Endothelial cell of umbilical vein (primary cell): ENCODE measurements at regions not wholly inside any gene's neighbourhood (a gene's known extent, or its start where the extent isn't known, plus 50 kb on each side); places are given as distances from the start of the nearest gene placed in this dataset.

Source experiments
- BruUV-seq: library from RNA; stranded (reverse); fragments of 400-500 nt; replicated peaks from 2 replicates; lab custom pipeline; 2021; lab: Mats Ljungman, UMichigan
- CTCF ChIA-PET: fragments of 300-600, 350-600 bp; sonication (Branson Sonifier 250); formaldehyde crosslinking; loops from one replicate; lab custom pipeline; 2021; ENCODE audit warnings: antibody characterized with exemption, inconsistent platforms; lab: Charles Lee
- POLR2A ChIA-PET: fragments of 300-600, 350-600 bp; sonication (Branson Sonifier 250); formaldehyde crosslinking; loops from one replicate; lab custom pipeline; 2021; ENCODE audit warnings: antibody characterized with exemption, inconsistent platforms; lab: Charles Lee
- DNase-seq: peaks from one replicate; pipeline ENCODE4 v3.0.0-alpha.2; 2011; ENCODE audit warnings: low read depth, low spot score
- FAIRE-seq: peaks from 2 replicates; lab custom pipeline; 2011; peaks lifted over from hg19 to GRCh38; lab: Jason Lieb, UNC
- H2AFZ ChIP-seq: 2 replicates; pipeline ENCODE4 v1.6.0; 2012; ENCODE audit warnings: low read depth, low read length, control low read depth, inconsistent platforms
- H3K27ac ChIP-seq: 2 replicates; pipeline ENCODE4 v1.5.1; 2011; ENCODE audit warnings: low read depth, mild to moderate bottlenecking, control low read depth, low read length, moderate library complexity; ENCODE audit not compliant: insufficient read depth
- H3K27me3 ChIP-seq, 2 experiments: 2 replicates each; pipeline versions ENCODE4 v1.6.0 to v1.6.1; 2011; ENCODE audit warnings: low read length in 2 of 2, mixed read lengths in 1 of 2; ENCODE audit not compliant: control insufficient read depth in 2 of 2, insufficient read depth in 2 of 2
- H3K36me3 ChIP-seq, 2 experiments: 2 replicates in 1 of 2; 3 replicates in 1 of 2; pipeline ENCODE4 v1.5.1; 2011; ENCODE audit warnings: low read length in 2 of 2, mild to moderate bottlenecking in 1 of 2, moderate library complexity in 1 of 2; ENCODE audit not compliant: control insufficient read depth in 2 of 2, insufficient read depth in 2 of 2; ENCODE audit errors: extremely low read depth in 1 of 2
- H3K4me1 ChIP-seq: 3 replicates; pipeline ENCODE4 v1.5.1; 2011; ENCODE audit warnings: mild to moderate bottlenecking, low read length; ENCODE audit not compliant: control insufficient read depth, insufficient read depth; ENCODE audit errors: extremely low read depth
- H3K4me2 ChIP-seq: 2 replicates; pipeline ENCODE4 v1.6.1; 2011; ENCODE audit warnings: low read length, control low read depth, mixed read lengths; ENCODE audit not compliant: insufficient read depth
- H3K4me3 ChIP-seq, 3 experiments: fragments of 200-600 bp in 1 of 3; sonication (generic), shearing (Covaris generic) in 1 of 3; replicated peaks in 1 of 3; 2 replicates each; pipeline ENCODE4 v1.5.1; 2011 to 2016; ENCODE audit warnings: control low read depth in 3 of 3, low read length in 3 of 3, mild to moderate bottlenecking in 2 of 3, inconsistent platforms in 1 of 3, low read depth in 1 of 3, moderate library complexity in 1 of 3; ENCODE audit not compliant: insufficient read depth in 1 of 3
- H3K79me2 ChIP-seq: 2 replicates; pipeline ENCODE4 v1.6.0; 2012; ENCODE audit warnings: low read length, inconsistent platforms; ENCODE audit not compliant: control insufficient read depth, insufficient read depth
- H3K9ac ChIP-seq: replicated peaks from 2 replicates; pipeline ENCODE3; 2011; ENCODE audit warnings: low read length, control low read depth; ENCODE audit not compliant: insufficient read depth; ENCODE audit errors: extremely low read depth
- H3K9me1 ChIP-seq: replicated peaks from 3 replicates; pipeline ENCODE4 v1.6.0; 2011; ENCODE audit warnings: mild to moderate bottlenecking, low read length; ENCODE audit not compliant: control insufficient read depth, insufficient read depth; ENCODE audit errors: extremely low read depth
- H3K9me3 ChIP-seq: replicated peaks from 2 replicates; pipeline ENCODE4 v1.5.1; 2012; ENCODE audit warnings: low read length, inconsistent platforms; ENCODE audit not compliant: control insufficient read depth, insufficient read depth
- H4K20me1 ChIP-seq: replicated peaks from 2 replicates; pipeline ENCODE3; 2011; ENCODE audit warnings: mild to moderate bottlenecking, low read length; ENCODE audit not compliant: control insufficient read depth, insufficient read depth; ENCODE audit errors: extremely low read depth
- CTCF ChIP-seq, 2 donors: IDR thresholded peaks; 1 replicate in 1 of 2; 2 replicates in 1 of 2; pipeline ENCODE4 v1.5.1; 2011; ENCODE audit warnings: low read length in 2 of 2, mild to moderate bottlenecking in 2 of 2, moderate library complexity in 2 of 2, control low read depth in 1 of 2, inconsistent platforms in 1 of 2, low read depth in 1 of 2; ENCODE audit not compliant: insufficient read depth in 1 of 2; ENCODE audit errors: extremely low read depth in 1 of 2
- EZH2 ChIP-seq: IDR thresholded peaks from 2 replicates; pipeline ENCODE4 v1.6.1; 2012; ENCODE audit warnings: borderline replicate concordance, low read depth, mild to moderate bottlenecking, moderate library complexity, low read length, inconsistent platforms; ENCODE audit not compliant: severe bottlenecking
- FOS ChIP-seq: IDR thresholded peaks from 2 replicates; pipeline ENCODE4 v1.6.1; 2011; ENCODE audit warnings: mild to moderate bottlenecking, low read length, moderate library complexity, borderline replicate concordance; ENCODE audit not compliant: insufficient read depth
- GATA2 ChIP-seq: IDR thresholded peaks from 2 replicates; pipeline ENCODE4 v1.7.0; 2011; ENCODE audit warnings: low read depth, mild to moderate bottlenecking, moderate library complexity, mixed read lengths, low read length; ENCODE audit not compliant: insufficient read length, insufficient read depth
- JUN ChIP-seq: IDR thresholded peaks from 2 replicates; pipeline ENCODE4 v1.6.1; 2011; ENCODE audit warnings: borderline replicate concordance, low read depth; ENCODE audit not compliant: insufficient read length, insufficient read depth
- MAX ChIP-seq: IDR thresholded peaks from 2 replicates; pipeline ENCODE4 v1.6.1; 2011; ENCODE audit not compliant: insufficient read depth, insufficient read length
- MYC ChIP-seq: IDR thresholded peaks from one replicate; pipeline ENCODE4 v1.6.1; 2011; ENCODE audit warnings: mild to moderate bottlenecking, low read depth, low read length
- POLR2A ChIP-seq: IDR thresholded peaks from 2 replicates; pipeline ENCODE4 v1.6.1; 2012; ENCODE audit warnings: low read depth, mild to moderate bottlenecking, control low read depth, low read length
- POLR2AphosphoS5 ChIP-seq: IDR thresholded peaks from 2 replicates; pipeline ENCODE4 v1.6.1; 2012; ENCODE audit warnings: low read depth, mild to moderate bottlenecking, control low read depth, low read length, moderate library complexity; ENCODE audit not compliant: insufficient read depth
- dilution Hi-C: fragments of 300-500 bp; cut with MboI; formaldehyde crosslinking; loops from one replicate; pipeline ENCODE4 v1.15.0; 2019; ENCODE audit warnings: low sequenced_read_pairs; ENCODE audit not compliant: extremely low pct_ligation_motif_present
- intact Hi-C: fragments of 100-400 bp; cut with micrococcal nuclease; formaldehyde crosslinking; loops from one replicate; pipeline ENCODE4 v1.10.0; 2022

- dilution Hi-C loops: no loop called here
- Histone ChIP-seq H3K36me3 (no peaks in the 10 kb centered on the region), H3K4me2 (no peak overlapping the region), H3K4me3 (no peak overlapping the region), H3K9ac (no peak overlapping the region), H2AFZ (no peak overlapping the region), H3K9me1 (no peaks in the 10 kb centered on the region), H3K9me3 (no peaks in the 10 kb centered on the region), H3K27me3 (no peaks in the 10 kb centered on the region), H3K27ac (no peak overlapping the region), H3K79me2 (no peaks in the 10 kb centered on the region), H3K4me1 (no peaks in the 10 kb centered on the region), H4K20me1 (no peaks in the 10 kb centered on the region)
- CTCF ChIA-PET: no interaction called here
- intact Hi-C loops: no loop called here
- no peak for FAIRE-seq
- no TSS peak for BruUV-seq
- DNase-seq: no peak
- POLR2A ChIA-PET: no interaction called here
- TF ChIP-seq POLR2AphosphoS5 (no peak), POLR2A (no peak), CTCF (IDR thresholded peaks at IDR 0.05; ENCODE audit: extremely low read depth in 1 of 2, insufficient read depth in 1 of 2, low read depth in 1 of 2, low read length in 2 of 2) (no peak), FOS (no peak), JUN (no peak), EZH2 (no peak), MYC (no peak), GATA2 (no peak), MAX (no peak)
Measured at GRCh38 chrX:40987413-40987812, 97.8 kb upstream of the USP9X start.
